ENCODE measurements at regions not wholly inside any gene's neighbourhood (a gene's known extent, or its start where the extent isn't known, plus 50 kb on each side); places are given as distances from the start of the nearest gene placed in this dataset.

GRCh38 chr9:126275386-126276001 is 51.1 kb upstream of the MVB12B start:
- Histone ChIP-seq H3K27me3 (ENCODE audit: control insufficient read depth in 1 of 2, insufficient read depth in 1 of 2, low read length in 2 of 2) (peaks cover 9 to 31% of the 10 kb centered on the region in 2 experiments), H4K91ac (ENCODE audit: low read length) (no peak overlapping the region)
- DNase-seq = no peak

GRCh38 chr9:126276056-126276728 is 50.4 kb upstream of the MVB12B start:
- no peak overlapping the region for H3K23ac ChIP-seq (ENCODE audit: low read length in 2 of 2)
- H4K91ac ChIP-seq (ENCODE audit: low read length) = no peak overlapping the region
- peaks cover 12 to 34% of the 10 kb centered on the region in 2 experiments for H3K27me3 ChIP-seq (ENCODE audit: control insufficient read depth in 1 of 2, insufficient read depth in 1 of 2, low read length in 2 of 2)
- no peak overlapping the region for H3K4ac ChIP-seq (ENCODE audit: low read depth in 1 of 2, low read length in 2 of 2)
- no peaks in the 10 kb centered on the region for H3K36me3 ChIP-seq (ENCODE audit: control insufficient read depth in 1 of 2, insufficient read depth in 2 of 2, low read depth in 1 of 2, low read length in 2 of 2)
- no peak overlapping the region for H3K4me3 ChIP-seq (ENCODE audit: insufficient read depth in 1 of 2, low read depth in 1 of 2, low read length in 2 of 2)
- H3K79me1 ChIP-seq (replicated peaks; ENCODE audit: low read length, poor library complexity, severe bottlenecking) = no peaks in the 10 kb centered on the region
- peaks cover 31% of the 10 kb centered on the region for H3K9me3 ChIP-seq (ENCODE audit: control insufficient read depth, low read length)
- no peak overlapping the region for H3K27ac ChIP-seq (ENCODE audit: low read length, poor library complexity, severe bottlenecking)
- H3K18ac ChIP-seq (ENCODE audit: low read depth in 1 of 2, low read length in 2 of 2) = no peak overlapping the region
- peaks cover 2% of the 10 kb centered on the region for H3K4me1 ChIP-seq (ENCODE audit: control insufficient read depth, insufficient read depth, low read depth, low read length)
- H2BK15ac ChIP-seq (ENCODE audit: low read depth, poor library complexity, severe bottlenecking) = no peak overlapping the region
- no peak overlapping the region for H3K9ac ChIP-seq (ENCODE audit: low read length)
- H2BK120ac ChIP-seq (ENCODE audit: low read depth, low read length) = no peak overlapping the region
- DNase-seq = no peak
- H2AFZ ChIP-seq (ENCODE audit: low read depth, low read length) = no peak overlapping the region
- no peak overlapping the region for H3K14ac ChIP-seq (ENCODE audit: low read length in 2 of 2)
- 92% methylated on average over 17 of the region's 17 CpGs for WGBS
- H4K8ac ChIP-seq (ENCODE audit: low read length) = no peak overlapping the region
- no peak overlapping the region for H2AK5ac ChIP-seq (ENCODE audit: low read length, severe bottlenecking)
- no peak overlapping the region for H2BK12ac ChIP-seq (ENCODE audit: low read length in 2 of 2)
- no peak overlapping the region for H3K4me2 ChIP-seq (ENCODE audit: low read length, poor library complexity, severe bottlenecking)
- H2BK5ac ChIP-seq (ENCODE audit: low read depth, low read length, poor library complexity, severe bottlenecking) = no peak overlapping the region

More at GRCh38 chr9:126275386-126276001, 51.1 kb upstream of the MVB12B start:
- Histone ChIP-seq H2BK12ac (ENCODE audit: low read length in 2 of 2) (no peak overlapping the region), H2AK5ac (ENCODE audit: low read length, severe bottlenecking) (no peak overlapping the region), H3K4me2 (ENCODE audit: low read length, poor library complexity, severe bottlenecking) (no peak overlapping the region), H3K36me3 (ENCODE audit: control insufficient read depth in 1 of 2, insufficient read depth in 2 of 2, low read depth in 1 of 2, low read length in 2 of 2) (no peaks in the 10 kb centered on the region), H3K4ac (ENCODE audit: low read depth in 1 of 2, low read length in 2 of 2) (no peak overlapping the region), H3K4me1 (ENCODE audit: control insufficient read depth, insufficient read depth, low read depth, low read length) (peaks cover 2% of the 10 kb centered on the region), H2BK120ac (ENCODE audit: low read depth, low read length) (no peak overlapping the region), H3K79me1 (replicated peaks; ENCODE audit: low read length, poor library complexity, severe bottlenecking) (no peaks in the 10 kb centered on the region), H3K23ac (ENCODE audit: low read length in 2 of 2) (no peak overlapping the region), H2BK15ac (ENCODE audit: low read depth, poor library complexity, severe bottlenecking) (no peak overlapping the region), H3K14ac (ENCODE audit: low read length in 2 of 2) (peak overlapping the region in 1 of 2 experiments; percentile 18), H3K27ac (ENCODE audit: low read length, poor library complexity, severe bottlenecking) (no peak overlapping the region), H4K8ac (ENCODE audit: low read length) (no peak overlapping the region), H2AFZ (ENCODE audit: low read depth, low read length) (no peak overlapping the region), H2BK5ac (ENCODE audit: low read depth, low read length, poor library complexity, severe bottlenecking) (no peak overlapping the region), H3K9ac (ENCODE audit: low read length) (no peak overlapping the region), H3K9me3 (ENCODE audit: control insufficient read depth, low read length) (peaks cover 35% of the 10 kb centered on the region), H3K4me3 (ENCODE audit: insufficient read depth in 1 of 2, low read depth in 1 of 2, low read length in 2 of 2) (no peak overlapping the region), H3K18ac (ENCODE audit: low read depth in 1 of 2, low read length in 2 of 2) (no peak overlapping the region)
- WGBS = 67% methylated on average over 13 of the region's 13 CpGs

Data from mesenchymal stem cell (in vitro differentiated cells and primary cell).